Ascending aorta (tissue), 2 donors: ENCODE measurements at regions not wholly inside any gene's neighbourhood (a gene's known extent, or its start where the extent isn't known, plus 50 kb on each side); places are given as distances from the start of the nearest gene placed in this dataset.

ENCODE experiments used
- DNase-seq, 2 donors: peaks; one replicate each; pipeline ENCODE4 v3.0.0-alpha.2; 2019; ENCODE audit warnings: low spot score in 2 of 2
- H3K27ac ChIP-seq, 2 donors: fragments of 200-600 bp; sonication (generic); one replicate each; pipeline ENCODE4 v1.5.1; 2016 to 2017; ENCODE audit warnings: mild to moderate bottlenecking in 1 of 2
- H3K27me3 ChIP-seq: fragments of 200-600 bp; sonication (generic); one replicate; pipeline ENCODE4 v1.5.1; 2017
- H3K36me3 ChIP-seq, 2 donors: fragments of 200-600 bp; sonication (generic); one replicate each; pipeline ENCODE4 v1.5.1; 2016
- H3K4me1 ChIP-seq, 2 donors: fragments of 200-600 bp; sonication (generic); one replicate each; pipeline ENCODE4 v1.5.1; 2016 to 2017; ENCODE audit warnings: mild to moderate bottlenecking in 1 of 2
- H3K4me3 ChIP-seq, 2 donors: fragments of 200-600 bp; sonication (generic); one replicate each; pipeline ENCODE4 v1.5.1; 2016 to 2017; ENCODE audit warnings: mild to moderate bottlenecking in 1 of 2
- H3K9me3 ChIP-seq, 2 donors: fragments of 200-600 bp; sonication (generic); one replicate each; pipeline ENCODE4 v1.5.1; 2016
- intact Hi-C: fragments of 100-400 bp; cut with DNase I; formaldehyde crosslinking; loops from one replicate; pipeline ENCODE4 v1.15.1; 2023
- TF ChIP-seq, protein P1 (sequence below), 3 experiments: fragments of 200-600 bp in 2 of 3; fragments of 450-650 bp in 1 of 3; sonication (generic) in 2 of 3; IDR thresholded peaks; one replicate each; pipeline ENCODE4 v1.5.1; 2016 to 2019; ENCODE audit warnings: antibody characterized with exemption in 3 of 3, mild to moderate bottlenecking in 1 of 3, moderate library complexity in 1 of 3

DNA sequence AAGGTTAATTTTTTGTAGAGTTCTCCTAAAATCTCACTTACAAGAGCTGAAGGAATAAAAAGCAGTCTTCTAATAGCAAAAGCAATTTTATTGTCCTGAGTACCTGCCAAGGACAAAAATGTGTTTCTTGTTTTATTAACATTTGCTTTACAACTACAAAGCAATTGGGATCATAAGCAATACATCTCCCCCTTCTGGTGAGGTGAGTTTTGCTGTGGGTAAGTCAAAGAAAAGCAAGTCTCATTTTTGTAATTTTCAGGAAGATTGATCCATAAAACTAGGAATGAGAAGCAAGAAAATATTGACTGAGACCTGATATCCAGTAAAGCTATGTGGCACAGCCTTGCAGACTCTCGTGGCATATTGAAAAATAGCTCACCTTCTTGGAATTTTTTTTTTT, 2162.7 kb downstream of the NCAM2 start:
- no peak for DNase-seq
- no peak overlapping the region for H3K4me3 ChIP-seq
- H3K36me3 ChIP-seq, result no peaks in the 10 kb centered on the region
- intact Hi-C loops, result no loop called here
- H3K27me3 ChIP-seq, result no peaks in the 10 kb centered on the region
- H3K27ac ChIP-seq, result no peak overlapping the region
- no peaks in the 10 kb centered on the region for H3K9me3 ChIP-seq
- H3K4me1 ChIP-seq, result no peaks in the 10 kb centered on the region
- TF ChIP-seq, protein P1, sequence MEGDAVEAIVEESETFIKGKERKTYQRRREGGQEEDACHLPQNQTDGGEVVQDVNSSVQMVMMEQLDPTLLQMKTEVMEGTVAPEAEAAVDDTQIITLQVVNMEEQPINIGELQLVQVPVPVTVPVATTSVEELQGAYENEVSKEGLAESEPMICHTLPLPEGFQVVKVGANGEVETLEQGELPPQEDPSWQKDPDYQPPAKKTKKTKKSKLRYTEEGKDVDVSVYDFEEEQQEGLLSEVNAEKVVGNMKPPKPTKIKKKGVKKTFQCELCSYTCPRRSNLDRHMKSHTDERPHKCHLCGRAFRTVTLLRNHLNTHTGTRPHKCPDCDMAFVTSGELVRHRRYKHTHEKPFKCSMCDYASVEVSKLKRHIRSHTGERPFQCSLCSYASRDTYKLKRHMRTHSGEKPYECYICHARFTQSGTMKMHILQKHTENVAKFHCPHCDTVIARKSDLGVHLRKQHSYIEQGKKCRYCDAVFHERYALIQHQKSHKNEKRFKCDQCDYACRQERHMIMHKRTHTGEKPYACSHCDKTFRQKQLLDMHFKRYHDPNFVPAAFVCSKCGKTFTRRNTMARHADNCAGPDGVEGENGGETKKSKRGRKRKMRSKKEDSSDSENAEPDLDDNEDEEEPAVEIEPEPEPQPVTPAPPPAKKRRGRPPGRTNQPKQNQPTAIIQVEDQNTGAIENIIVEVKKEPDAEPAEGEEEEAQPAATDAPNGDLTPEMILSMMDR (IDR thresholded peaks at IDR 0.05), result no peak

DNA sequence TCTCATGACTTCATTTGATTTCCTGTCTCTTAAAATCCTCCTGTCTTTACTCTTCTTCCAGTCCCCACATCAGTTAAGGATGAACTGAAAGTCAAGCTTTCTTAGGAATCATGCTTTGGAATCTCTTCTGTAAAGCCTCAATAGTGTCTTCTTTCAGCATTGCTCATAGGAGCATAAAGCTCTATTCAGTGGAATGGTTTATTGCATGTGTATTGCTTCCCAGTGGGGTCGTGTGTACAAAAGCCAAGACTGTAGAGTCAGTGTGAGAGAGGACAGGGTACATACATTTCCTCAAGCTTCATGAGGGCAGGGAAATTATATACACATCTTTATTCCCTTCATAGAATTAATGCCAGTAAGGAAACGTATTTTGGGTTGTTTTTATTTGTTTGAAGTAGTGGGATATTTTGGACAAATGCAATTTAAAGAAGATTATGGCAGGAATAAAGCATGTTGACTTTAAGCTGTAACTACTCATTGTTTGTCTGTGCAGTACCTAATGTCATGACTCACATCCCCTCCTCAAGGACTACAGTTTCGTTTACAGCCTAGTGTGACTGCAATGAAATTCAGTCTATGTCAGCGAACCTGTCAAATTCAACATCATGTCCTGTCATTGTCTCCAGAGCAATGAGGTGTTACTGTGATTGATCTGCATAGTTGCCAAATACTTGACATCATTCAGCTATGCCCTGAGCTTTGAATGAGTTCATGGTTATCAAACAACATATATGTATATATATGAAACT, 2164.2 kb downstream of the NCAM2 start:
- TF ChIP-seq, protein P1 (IDR thresholded peaks at IDR 0.05), result no peak

More for the DNA sequence above, 2164.2 kb downstream of the NCAM2 start:
- no peak for DNase-seq
- Histone ChIP-seq H3K27ac (no peak overlapping the region), H3K9me3 (no peaks in the 10 kb centered on the region), H3K4me1 (no peaks in the 10 kb centered on the region), H3K27me3 (no peaks in the 10 kb centered on the region), H3K4me3 (no peak overlapping the region), H3K36me3 (no peaks in the 10 kb centered on the region)
- intact Hi-C loops, result no loop called here
